HG03175 (cell line): ENCODE measurements at regions not wholly inside any gene's neighbourhood (a gene's known extent, or its start where the extent isn't known, plus 50 kb on each side); places are given as distances from the start of the nearest gene placed in this dataset.
"Not testable (repeated sequence)": the region's sequence is repeated elsewhere in the genome, so short reads cannot be mapped to it uniquely, and the experiment has no call there.

ENCODE experiments used
- ATAC-seq: cut with Tn5 transposase; IDR thresholded peaks from one replicate; pipeline ENCODE4 v1.9.1; 2021; ENCODE audit warnings: mild to moderate bottlenecking, moderate library complexity; ENCODE audit not compliant: unreplicated experiment

DNA sequence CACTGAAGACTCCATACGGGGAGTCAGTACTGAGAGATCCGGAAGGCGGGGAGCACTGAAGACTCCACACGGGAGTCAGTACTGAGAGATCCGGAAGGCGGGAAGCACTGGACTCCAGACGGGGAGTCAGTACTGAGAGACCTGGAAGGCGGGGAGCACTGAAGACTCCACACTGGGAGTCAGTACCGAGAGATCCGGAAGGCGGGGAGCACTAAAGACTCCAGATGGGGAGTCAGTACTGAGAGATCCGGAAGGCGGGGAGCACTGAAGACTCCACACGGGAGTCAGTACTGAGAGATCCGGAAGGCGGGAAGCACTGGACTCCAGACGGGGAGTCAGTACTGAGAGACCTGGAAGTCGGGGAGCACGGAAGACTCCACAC lies 77.2 kb downstream of the DLL1 start:
- ATAC-seq = not testable (repeated sequence)

DNA sequence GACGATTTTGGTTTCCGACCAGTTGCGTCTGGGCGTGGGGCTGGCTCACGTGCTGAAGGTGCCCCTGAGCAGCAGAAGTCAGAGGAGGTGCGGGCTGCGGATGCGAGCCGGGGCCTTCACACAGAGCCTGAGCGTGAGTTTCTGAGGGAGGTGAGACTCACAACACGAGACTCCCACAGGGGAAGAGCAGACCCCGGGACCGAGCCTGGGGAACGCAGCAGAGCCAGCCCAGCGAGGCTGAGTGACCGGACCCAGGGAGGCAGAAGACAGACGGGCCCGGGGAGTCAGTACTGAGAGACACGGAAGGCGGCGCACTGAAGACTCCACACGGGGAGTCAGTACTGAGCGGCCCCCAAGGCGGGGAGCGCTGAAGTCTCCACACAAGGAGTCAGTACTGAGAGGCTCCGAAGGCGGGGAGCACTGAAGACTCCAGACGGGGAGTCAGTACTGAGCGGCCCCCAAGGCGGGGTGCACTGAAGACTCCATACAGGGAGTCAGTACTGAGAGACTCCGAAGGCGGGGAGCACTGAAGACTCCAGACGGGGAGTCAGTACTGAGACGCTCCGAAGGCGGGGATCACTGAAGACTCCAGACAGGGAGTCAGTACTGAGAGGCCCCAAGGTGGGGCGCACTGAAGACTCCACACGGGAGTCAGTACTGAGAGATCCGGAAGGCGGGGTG lies 77.8 kb downstream of the DLL1 start:
- no peak for ATAC-seq

DNA sequence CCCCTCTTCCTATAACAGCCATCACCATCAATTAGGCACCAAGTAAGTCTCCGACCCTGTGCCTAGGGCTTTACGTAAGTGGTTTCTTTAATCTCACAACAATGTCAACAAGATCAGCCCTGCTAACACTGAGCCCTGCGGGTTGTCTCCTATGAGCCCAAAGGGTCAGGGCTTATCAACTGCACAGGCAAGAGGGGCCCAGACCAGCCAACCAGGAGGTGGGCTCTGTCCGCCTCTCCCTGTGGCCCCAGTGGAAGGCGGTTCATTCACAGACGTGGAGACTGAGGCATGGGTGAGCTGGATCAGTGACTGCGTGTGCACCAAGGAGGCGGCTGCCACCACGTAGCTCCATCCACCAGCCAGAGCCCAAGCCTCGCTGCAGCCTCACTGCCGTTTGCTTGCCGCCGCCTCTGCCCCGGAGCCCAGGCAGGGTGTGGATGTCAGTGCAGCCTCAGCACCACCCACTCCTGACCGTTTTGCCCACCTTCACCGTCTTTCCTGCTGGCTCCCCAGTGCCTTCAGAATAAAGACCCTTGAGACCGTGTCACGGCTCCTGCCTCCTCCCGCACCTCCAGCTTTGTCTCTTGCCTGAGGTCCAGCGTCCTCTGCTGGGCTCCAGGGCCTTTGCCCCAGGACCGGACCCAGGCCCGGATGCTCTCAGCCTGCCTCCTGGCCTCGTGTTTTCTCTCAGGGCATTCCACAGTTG lies 78.7 kb downstream of the DLL1 start:
- ATAC-seq = no peak

DNA sequence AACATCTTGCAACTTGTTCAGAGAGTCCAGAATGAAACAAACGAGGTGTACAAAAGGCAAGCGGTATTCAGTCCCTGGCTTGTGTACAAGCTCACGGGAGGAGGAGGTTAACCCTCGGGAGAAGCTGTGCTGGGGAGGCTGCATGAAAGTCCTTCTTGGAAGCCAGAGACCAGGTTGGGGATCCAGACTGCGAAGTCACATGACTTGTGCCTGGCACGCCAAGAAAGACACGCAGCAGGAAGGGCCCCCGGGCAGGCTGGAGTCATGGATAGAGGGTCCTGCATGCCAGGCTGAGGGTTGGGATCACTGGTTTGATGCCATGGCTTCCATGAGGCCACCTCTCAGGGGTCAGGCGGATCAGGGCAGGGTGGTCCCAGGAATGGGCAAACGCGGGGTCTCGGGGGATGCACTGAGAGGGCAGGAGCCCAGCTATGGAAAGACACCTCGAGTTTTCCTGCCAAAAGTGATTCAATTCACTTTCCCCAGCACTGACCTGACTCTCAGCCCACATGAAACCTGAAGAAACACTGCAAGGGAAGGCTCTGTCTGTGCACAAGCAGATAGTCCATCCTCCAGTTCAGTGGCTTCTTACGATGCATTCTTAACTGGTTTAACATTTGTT lies 79.4 kb downstream of the DLL1 start:
- ATAC-seq = no peak

DNA sequence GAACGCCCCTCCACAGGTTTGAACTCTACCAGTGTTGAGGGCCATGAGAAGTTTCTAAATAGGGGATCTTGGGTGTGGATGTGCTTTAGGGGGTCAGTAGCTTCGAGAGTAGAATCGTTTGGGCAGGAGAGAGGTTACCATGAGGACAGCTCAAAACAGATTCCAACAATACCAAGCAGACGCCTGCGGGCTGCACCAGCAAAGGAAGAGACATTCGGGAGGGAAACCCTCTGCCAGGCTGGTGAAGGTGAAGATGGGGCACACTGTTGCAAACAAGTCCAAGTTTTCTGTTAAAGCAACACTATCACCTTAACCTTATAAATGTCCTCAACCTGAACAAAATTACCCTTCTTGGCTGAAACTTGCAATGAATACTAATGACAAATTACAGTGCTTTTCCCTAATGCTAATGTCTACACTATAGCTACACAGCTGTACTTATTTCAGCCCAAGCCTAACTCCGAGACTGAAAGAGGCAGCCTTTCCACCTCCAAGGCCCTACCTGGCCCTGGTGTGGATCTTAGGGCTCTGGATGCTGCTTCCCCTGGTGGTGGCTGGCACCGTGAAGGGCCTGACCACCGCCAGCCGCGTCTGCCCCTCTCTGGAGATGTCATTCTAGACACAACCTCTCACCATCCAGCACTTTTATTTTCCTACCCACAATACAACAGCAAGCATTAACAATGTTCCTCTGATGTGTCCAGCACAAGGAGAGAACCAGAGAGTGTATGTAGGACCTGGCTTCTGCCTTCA lies 80.1 kb downstream of the DLL1 start:
- ATAC-seq = no peak

DNA sequence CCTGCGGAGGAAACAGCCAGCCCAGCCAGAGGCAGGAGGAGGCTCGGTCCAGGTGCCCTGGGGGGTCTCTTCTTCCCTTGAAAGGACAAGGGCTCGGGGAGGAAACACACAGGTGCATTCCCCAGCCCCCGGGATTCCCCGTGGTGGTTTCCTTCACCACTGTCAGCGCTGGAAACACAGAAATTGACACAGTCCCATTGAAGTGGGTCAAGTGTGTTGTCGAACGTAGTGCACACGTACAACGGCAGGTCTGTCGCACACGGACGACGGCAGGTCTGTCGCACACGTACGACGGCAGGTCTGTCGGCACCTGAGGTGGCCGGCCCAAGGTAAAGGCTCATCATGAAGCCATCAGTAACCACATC lies 80.9 kb downstream of the DLL1 start:
- ATAC-seq = no peak

DNA sequence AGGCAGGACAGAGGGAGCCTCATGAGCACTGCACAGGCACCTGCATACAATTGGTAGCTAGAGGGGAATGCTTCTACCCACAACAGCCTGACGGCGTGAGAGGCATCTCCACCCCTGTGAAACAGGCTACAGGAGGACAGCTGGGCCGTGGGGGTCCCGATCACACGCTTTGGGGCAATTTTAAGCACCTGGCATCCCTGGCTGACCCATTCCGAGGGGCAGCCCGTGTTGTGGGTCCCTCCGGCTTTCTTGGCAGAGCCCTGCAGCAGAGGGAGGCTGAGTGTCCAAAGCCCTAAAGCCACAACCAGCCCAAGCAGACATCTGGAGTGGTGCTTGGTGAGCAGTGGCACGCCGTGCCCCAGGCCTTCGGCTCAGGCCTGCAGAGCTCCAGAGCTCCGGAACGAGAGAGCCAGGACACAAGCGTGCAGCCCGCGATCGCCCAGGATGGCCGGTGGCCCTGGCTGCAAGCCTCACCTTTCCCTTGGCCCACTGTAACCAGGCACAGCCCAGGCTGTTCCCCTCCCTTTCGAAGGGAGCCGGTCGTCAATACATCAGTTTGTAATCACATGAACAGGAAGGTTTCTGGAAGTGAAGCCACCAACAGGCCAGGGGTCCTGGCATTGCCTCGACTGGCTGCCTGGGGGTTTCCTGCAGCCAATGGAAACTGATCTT lies 81.4 kb downstream of the DLL1 start:
- no peak for ATAC-seq

DNA sequence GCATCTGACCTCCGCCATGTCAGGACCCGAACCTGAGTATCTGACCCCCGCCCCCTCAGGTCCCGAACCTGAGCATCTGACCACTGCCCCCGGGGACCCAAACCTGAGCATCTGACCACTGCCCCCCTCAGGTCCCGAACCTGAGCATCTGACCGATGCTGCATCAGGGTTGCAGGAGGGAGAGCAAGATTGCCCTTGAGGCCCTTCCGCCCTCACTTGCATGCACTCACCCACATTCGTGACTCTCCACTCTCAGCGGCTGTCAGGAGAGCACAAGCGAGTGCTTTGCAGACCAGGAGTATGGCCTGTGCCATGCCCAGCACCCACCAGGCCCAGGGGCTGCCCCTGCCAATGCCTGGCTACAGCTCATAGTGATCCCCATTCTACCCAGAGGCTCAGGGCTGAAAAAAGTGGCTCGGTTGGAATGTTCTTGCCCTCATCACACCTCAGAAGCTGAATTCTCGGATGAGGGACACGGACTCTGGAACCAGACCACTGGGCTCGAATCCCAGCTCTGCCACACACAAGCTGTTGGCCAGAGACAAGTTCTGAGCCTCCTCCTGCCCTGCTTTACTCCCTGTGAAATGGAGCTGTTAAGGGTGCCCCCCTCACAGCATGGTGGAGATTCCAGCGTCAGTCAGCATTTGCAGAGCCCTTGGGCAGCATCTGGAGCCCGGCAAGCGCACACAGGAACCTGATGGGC lies 82.1 kb downstream of the DLL1 start:
- no peak for ATAC-seq

DNA sequence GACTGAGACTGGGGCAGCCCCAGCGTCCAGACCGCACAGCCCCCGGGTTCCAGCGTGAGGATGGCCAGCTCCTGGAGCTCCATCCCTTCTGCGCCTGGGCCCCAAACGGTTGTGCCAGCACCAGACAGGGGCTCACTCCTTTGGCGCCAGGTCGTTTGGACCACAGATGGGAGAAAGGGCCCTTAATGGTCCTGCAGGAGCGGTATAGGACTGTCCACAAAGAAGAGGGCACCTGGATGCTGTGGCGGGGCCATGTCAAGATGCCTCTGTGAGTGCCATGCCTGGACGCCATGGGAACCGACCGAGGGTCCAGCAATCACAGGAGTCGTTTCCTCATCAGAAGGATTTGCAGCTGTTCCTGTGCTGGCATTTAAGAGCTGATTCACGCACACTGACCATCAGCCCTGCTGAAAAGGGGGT lies 82.7 kb downstream of the DLL1 start:
- no peak for ATAC-seq

DNA sequence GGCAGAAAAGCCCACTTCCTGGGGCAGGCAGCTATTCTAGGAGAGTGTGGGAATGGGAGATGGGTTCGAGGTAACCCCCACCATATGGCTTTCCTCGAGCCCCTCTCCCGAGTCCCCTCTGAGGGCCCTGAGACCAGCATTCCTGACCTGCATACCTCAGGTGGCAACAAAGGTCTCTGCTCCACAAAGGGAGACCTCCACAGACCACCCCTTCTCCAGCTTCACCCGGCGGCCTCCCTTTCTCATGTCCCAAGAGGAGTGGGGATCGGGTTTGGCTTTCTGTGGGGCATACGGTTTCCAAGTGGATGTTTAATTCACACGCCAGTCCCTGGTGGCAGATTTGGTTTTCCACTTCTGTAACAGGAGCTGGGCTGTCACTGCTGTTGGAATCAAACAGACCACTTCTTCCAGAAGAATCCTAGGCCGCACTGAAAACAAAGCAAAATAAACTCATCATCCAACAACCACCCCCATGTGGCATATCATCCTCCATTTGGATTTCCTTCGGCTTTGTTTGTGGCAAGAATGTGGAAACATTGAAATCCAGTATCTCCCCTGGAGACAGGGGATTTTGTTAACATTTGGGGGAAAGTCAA lies 83.2 kb downstream of the DLL1 start:
- ATAC-seq = no peak

DNA sequence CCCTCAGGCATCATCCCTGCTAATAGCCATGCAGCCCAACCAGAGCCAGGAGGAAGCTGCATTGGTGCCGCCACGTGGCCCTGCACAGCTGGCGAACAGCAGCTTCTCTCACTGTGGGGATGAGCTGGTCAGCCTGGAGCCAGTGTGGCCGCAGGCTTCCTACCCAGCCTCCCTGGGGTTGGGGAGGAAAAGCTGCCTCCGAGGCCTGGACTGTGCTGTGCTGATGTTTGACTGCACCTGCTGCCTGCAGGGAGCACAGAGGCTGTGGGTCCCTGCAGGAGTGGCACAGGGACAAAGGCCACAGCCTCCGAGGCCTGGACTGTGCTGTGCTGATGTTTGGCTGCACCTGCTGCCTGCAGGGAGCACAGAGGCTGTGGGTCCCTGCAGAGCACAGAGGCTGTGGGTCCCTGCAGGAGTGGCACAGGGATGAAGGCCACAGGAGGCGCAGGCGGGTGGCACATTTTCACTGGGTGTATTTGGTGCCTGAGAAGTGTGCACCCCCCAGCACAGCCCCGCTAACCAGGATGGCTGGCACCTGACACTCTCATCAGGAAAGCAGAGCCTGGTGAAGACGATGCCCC lies 83.9 kb downstream of the DLL1 start:
- ATAC-seq = no peak

DNA sequence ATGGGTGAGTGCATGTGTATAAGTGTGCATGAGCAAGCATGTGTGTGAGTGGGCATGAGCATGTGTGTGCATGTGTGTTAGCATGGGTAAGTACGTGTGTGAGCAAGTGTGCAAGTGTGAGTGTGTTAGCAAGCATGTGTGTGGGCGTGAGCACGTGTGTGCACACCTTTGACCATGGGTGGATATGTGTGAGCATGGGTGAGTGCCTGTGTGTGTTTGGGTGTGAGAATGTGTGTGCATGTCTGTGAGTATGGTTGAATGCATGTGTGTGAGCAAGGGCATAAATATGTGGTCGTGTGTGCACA lies 84.6 kb downstream of the DLL1 start:
- ATAC-seq = no peak

DNA sequence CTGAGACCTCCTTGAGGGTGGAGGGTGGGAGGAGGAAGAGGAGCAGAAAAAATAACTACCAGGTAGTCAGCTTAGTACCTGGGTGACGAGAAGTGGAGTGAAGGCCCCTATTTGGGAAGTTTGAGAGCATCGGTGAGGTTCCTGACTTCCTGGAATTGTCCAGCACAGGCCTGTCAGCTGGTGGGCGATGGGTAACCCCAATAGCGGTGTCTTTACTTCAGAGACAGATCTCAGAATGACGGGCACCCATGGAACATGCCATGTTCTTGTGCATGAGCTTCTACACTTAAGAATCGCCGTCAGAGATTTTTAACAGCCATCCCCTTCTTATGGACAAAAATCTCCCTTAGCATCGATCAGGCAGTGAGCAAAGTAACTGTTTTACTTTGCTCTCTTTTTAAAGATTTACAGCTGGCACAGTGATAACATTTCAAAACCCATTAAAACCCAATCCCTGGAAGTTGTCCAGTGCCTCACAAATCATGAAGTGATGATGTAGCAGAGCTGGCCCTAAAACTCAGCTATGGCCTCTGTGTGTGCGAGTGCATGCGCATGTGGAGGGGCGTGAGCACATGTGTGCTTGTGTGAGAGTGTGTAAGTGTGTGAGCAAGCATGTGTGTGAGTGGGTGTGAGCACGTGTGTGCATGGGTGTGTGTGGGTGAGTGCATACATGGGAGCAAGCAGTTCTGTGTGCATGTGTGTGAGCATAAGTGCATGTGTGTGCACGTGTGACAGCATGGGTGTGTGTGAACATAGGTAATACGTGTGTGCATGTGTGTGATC lies 85.2 kb downstream of the DLL1 start:
- no peak for ATAC-seq

DNA sequence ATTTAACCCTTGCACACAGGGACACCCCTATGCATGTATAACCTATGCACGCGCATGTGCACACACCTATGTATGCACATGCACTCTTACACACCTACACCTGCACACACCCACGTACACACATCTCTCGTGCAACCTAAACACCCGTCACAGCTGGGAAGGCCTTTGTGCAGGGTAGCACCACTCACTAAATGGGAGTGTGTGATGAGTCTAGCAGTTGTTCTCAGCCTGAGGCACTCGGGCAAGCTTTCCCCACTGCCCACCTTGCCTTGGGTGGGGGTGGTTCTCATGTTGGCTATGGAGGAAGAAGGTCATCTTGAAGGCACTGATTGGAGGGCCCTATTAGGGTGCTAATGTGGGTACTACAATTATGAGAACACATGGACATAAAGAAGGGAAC lies 85.8 kb downstream of the DLL1 start:
- no peak for ATAC-seq

DNA sequence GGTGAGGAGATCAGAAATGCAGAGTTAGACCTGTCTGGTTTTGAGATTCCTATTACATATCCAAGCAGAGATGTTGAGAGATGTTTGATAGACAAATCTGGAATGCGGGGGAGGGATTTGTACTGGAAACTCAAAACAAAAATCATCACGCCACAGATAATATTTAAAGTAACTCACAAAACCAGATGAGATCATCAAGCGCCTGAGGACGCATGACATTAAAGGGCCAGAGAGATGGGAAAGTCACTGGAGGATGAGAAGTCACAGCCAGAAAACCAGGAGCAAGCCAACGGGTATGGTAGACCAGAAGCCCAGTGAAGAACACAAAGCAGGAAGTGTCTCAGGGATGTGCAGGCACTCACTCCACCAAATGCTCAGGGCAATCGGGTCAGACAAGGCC lies 87.7 kb downstream of the DLL1 start:
- no peak for ATAC-seq

DNA sequence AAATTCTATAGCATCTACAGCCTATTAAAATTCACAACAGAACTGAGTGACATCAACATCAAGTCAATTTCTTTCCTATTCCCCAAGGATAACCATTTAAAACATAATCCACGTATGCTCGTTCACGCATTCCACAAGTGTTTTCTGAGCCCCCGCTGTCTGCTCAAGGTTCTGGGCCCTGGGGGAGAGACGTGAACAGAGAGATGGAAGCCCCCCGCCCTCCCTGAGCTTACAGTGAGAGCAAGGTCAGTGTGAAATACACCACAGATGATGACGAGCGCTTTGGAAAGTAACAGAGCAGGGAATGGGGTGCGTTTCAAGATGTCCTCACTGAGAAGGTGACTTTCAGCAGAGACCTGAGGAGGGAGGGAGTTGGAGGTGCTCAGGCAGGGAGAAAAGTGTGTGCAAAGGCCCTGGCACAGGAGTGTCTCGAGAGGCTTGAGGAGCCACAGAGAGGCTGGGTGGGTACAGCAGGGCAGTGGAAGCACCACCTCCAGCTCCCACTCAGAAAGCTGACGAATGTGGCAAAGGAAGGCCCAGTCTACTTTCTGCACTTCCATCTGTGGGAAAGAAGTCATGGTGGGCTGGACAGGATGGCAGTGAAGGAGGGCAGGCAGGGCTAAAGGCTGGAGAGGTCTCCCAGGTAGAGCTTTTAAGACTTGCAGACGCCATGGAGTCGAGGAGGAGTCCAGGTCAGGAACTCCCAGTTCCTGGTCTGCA lies 88.3 kb downstream of the DLL1 start:
- ATAC-seq = no peak

DNA sequence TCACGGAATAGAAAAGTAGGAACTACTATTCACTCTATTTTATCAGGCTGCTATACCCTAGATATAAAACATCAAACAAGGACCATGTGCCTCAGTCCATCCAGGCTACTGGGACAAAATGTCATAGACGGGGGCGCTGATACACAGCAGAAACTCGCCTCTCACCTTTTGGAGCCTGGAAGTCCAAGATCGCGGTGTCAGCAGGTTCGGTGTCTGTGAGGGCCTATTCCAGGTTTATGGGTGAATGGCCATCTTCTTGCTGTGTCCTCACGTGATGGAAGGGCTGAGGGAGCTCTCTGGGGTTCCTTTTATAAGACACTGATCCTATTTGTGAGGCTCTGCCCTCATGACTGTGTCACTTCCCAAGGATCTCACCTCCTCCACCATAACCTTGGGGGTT lies 89.5 kb downstream of the DLL1 start:
- ATAC-seq = no peak

DNA sequence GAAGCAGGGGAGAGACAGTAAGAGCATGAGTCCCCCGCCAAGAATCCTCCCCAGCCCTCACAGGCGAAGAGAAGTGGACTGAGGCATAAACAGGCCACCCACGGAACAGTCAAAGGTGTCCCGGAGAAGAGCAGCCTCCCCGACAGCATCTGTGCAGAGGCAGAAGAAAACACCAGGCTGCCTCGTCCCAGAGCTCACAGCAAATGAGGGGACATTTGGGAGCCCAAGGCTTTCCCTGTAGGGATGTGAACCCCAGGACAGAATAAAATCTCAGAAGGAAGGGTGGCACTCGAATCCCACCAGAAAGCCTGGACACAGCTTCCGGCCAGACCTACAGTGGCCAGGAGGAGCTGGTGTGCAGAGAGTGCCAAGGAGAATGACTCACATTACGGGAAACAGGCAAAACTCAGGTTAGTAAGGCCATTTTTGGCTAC lies 90.4 kb downstream of the DLL1 start:
- ATAC-seq = no peak

DNA sequence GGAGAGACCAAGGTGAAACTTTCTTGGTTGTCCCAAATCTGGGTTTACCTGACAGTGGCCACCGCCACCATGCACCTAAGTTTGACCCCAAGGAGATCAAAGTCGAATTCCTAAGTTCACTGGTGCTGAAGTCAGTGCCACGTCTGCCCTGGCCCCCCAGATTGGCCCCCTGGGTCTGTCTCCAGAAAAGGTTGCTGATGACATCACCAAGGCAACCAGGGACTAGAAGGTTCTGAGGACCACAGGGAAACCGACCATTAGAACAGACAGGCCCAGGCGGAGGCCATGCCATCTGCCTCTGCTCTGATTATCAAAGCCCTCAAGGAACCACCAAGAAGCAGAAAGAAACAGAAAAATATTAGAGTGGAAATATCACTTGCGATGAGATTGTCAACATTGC lies 91.2 kb downstream of the DLL1 start:
- no peak for ATAC-seq
